ENCODE measurements at regions not wholly inside any gene's neighbourhood (a gene's known extent, or its start where the extent isn't known, plus 50 kb on each side); places are given as distances from the start of the nearest gene placed in this dataset.

- POLR2A ChIA-PET = no interaction called here
- Mint-ChIP-seq H3K36me3 (ENCODE audit: insufficient read depth, unreplicated experiment) (no peaks in the 10 kb centered on the region), H3K27ac (ENCODE audit: low read depth, unreplicated experiment) (no peak overlapping the region), H3K4me1 (ENCODE audit: insufficient read depth, unreplicated experiment) (no peaks in the 10 kb centered on the region), H3K9me3 (ENCODE audit: unreplicated experiment) (no peaks in the 10 kb centered on the region), H3K4me3 (ENCODE audit: unreplicated experiment) (no peak overlapping the region), H3K27me3 (ENCODE audit: insufficient read depth, unreplicated experiment) (no peaks in the 10 kb centered on the region)
- no peak for DNase-seq (ENCODE audit: unreplicated experiment)
- TF ChIP-seq, protein P1, sequence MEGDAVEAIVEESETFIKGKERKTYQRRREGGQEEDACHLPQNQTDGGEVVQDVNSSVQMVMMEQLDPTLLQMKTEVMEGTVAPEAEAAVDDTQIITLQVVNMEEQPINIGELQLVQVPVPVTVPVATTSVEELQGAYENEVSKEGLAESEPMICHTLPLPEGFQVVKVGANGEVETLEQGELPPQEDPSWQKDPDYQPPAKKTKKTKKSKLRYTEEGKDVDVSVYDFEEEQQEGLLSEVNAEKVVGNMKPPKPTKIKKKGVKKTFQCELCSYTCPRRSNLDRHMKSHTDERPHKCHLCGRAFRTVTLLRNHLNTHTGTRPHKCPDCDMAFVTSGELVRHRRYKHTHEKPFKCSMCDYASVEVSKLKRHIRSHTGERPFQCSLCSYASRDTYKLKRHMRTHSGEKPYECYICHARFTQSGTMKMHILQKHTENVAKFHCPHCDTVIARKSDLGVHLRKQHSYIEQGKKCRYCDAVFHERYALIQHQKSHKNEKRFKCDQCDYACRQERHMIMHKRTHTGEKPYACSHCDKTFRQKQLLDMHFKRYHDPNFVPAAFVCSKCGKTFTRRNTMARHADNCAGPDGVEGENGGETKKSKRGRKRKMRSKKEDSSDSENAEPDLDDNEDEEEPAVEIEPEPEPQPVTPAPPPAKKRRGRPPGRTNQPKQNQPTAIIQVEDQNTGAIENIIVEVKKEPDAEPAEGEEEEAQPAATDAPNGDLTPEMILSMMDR (IDR thresholded peaks at IDR 0.05; ENCODE audit: unreplicated experiment) = no peak
- intact Hi-C loops (cut with micrococcal nuclease) = no loop called here
- no TSS peak for BruUV-seq (replicated peaks)
- CTCF ChIA-PET = interaction anchor here (0.8 kb wide), 1 partner anchor 132 kb away, joined by 6 read pairs; no protein-coding TSS in a partner anchor
These were observed 134.8 kb upstream of the RGMB start for GRCh38 chr5:98638701-98639100.

DNA sequence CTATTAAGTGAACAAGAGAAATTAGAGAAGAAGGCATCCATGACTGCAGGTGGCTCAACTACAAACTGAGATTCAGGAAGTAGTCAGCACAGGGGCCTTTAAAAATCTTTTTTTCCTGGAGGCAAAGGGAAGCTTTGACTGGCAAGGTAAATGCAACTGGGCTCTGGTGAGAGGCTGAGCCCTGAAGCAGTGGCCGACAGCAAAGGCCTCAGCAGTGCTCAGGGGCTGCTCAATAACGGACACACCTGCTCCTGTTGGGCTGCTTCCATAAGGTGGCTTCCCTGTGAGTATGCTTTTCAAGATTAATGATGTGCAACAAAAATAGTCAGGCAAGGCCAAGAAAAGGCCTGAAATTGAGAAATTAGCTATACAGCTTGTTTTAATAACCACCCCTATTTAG is 134.2 kb upstream of the RGMB start:
- intact Hi-C loops (cut with micrococcal nuclease) = no loop called here
- BruUV-seq (replicated peaks) = no TSS peak
- Mint-ChIP-seq H3K4me3 (ENCODE audit: unreplicated experiment) (no peak overlapping the region), H3K27ac (ENCODE audit: low read depth, unreplicated experiment) (no peak overlapping the region), H3K36me3 (ENCODE audit: insufficient read depth, unreplicated experiment) (no peaks in the 10 kb centered on the region), H3K9me3 (ENCODE audit: unreplicated experiment) (no peaks in the 10 kb centered on the region), H3K27me3 (ENCODE audit: insufficient read depth, unreplicated experiment) (no peaks in the 10 kb centered on the region), H3K4me1 (ENCODE audit: insufficient read depth, unreplicated experiment) (no peaks in the 10 kb centered on the region)
- no peak for DNase-seq (ENCODE audit: unreplicated experiment)
- TF ChIP-seq, protein P1 (IDR thresholded peaks at IDR 0.05; ENCODE audit: unreplicated experiment) = no peak
- ChIA-PET POLR2A (no interaction called here), CTCF (interaction anchor here (0.8 kb wide), 1 partner anchor 132 kb away, joined by 6 read pairs; no protein-coding TSS in a partner anchor)

GRCh38 chr5:98641671-98642070 is 131.8 kb upstream of the RGMB start:
- TF ChIP-seq, protein P1 (IDR thresholded peaks at IDR 0.05; ENCODE audit: unreplicated experiment) = no peak

GRCh38 chr5:98643569-98643968 is 129.9 kb upstream of the RGMB start:
- intact Hi-C loops (cut with micrococcal nuclease) = no loop called here
- TF ChIP-seq, protein P1 (IDR thresholded peaks at IDR 0.05; ENCODE audit: unreplicated experiment) = no peak
- Mint-ChIP-seq H3K27ac (ENCODE audit: low read depth, unreplicated experiment) (no peak overlapping the region), H3K9me3 (ENCODE audit: unreplicated experiment) (peaks cover 8% of the 10 kb centered on the region), H3K4me1 (ENCODE audit: insufficient read depth, unreplicated experiment) (no peaks in the 10 kb centered on the region), H3K4me3 (ENCODE audit: unreplicated experiment) (no peak overlapping the region), H3K27me3 (ENCODE audit: insufficient read depth, unreplicated experiment) (no peaks in the 10 kb centered on the region), H3K36me3 (ENCODE audit: insufficient read depth, unreplicated experiment) (no peaks in the 10 kb centered on the region)
- ChIA-PET POLR2A (interaction anchor here (0.6 kb wide), 1 partner anchor 731 kb away, joined by 3 read pairs; no protein-coding TSS in a partner anchor), CTCF (no interaction called here)
- DNase-seq (ENCODE audit: unreplicated experiment) = no peak
- no TSS peak for BruUV-seq (replicated peaks)

More at GRCh38 chr5:98641671-98642070, 131.8 kb upstream of the RGMB start:
- no TSS peak for BruUV-seq (replicated peaks)
- H3K36me3 Mint-ChIP-seq (ENCODE audit: insufficient read depth, unreplicated experiment) = no peaks in the 10 kb centered on the region
- peaks cover 8% of the 10 kb centered on the region for H3K9me3 Mint-ChIP-seq (ENCODE audit: unreplicated experiment)
- no peak for DNase-seq (ENCODE audit: unreplicated experiment)
- CTCF ChIA-PET = no interaction called here
- H3K4me3 Mint-ChIP-seq (ENCODE audit: unreplicated experiment) = no peak overlapping the region
- no peaks in the 10 kb centered on the region for H3K27me3 Mint-ChIP-seq (ENCODE audit: insufficient read depth, unreplicated experiment)
- H3K4me1 Mint-ChIP-seq (ENCODE audit: insufficient read depth, unreplicated experiment) = no peaks in the 10 kb centered on the region
- intact Hi-C loops (cut with micrococcal nuclease) = no loop called here
- POLR2A ChIA-PET = no interaction called here
- no peak overlapping the region for H3K27ac Mint-ChIP-seq (ENCODE audit: low read depth, unreplicated experiment)
